ENCODE measurements at regions not wholly inside any gene's neighbourhood (a gene's known extent, or its start where the extent isn't known, plus 50 kb on each side); places are given as distances from the start of the nearest gene placed in this dataset.

DNA sequence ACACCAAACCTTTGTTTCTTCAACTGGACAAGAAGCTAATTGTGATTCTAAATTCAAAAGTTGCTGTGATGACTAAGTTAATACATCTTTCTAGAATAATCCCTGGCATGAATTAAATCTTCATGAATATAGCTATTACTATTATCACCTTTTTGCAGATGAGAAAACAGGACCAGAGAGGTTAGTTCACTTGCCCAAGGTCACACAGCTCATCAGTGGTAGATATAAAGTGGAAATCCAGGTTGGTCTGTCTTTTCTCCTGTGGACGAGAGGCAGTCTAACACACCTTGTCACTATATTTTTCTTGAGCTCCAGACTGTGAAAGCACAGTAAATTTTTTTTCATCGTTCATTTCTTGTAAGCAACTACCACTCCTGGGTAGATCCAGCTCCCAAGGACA is 247.6 kb upstream of the LRTM1 start:
- no peak overlapping the region for H3K14ac ChIP-seq (ENCODE audit: low read length)
- H2BK120ac ChIP-seq (ENCODE audit: low read depth, low read length) = no peak overlapping the region
- DNase-seq (ENCODE audit: low spot score) = no peak
- peaks cover 2 to 3% of the 10 kb centered on the region in 2 donors for H3K4me1 ChIP-seq (ENCODE audit: control insufficient read depth in 2 of 2, insufficient read depth in 1 of 2, low read depth in 1 of 2, low read length in 2 of 2)
- H3K36me3 ChIP-seq (replicated peaks in 1 of 2; ENCODE audit: control insufficient read depth in 2 of 2, insufficient read depth in 2 of 2, low read length in 2 of 2) = no peaks in the 10 kb centered on the region
- H3K79me1 ChIP-seq (ENCODE audit: low read depth, low read length) = no peaks in the 10 kb centered on the region
- H2AFZ ChIP-seq (ENCODE audit: low read length) = no peak overlapping the region
- peaks cover 0 to 6% of the 10 kb centered on the region in 2 donors for H3K9me3 ChIP-seq (replicated peaks in 1 of 2; ENCODE audit: control insufficient read depth in 2 of 2, insufficient read depth in 1 of 2, low read depth in 1 of 2, low read length in 2 of 2)
- H3K27me3 ChIP-seq (ENCODE audit: control insufficient read depth in 3 of 3, insufficient read depth in 3 of 3, low read depth in 1 of 3, low read length in 3 of 3) = no peaks in the 10 kb centered on the region
- WGBS, 2 donors (ENCODE audit: extremely low coverage in 2 of 2, insufficient read length in 2 of 2, insufficient replicate concordance in 1 of 2) = no CpG with 5 or more reads among the region's 2 CpGs
- no peak overlapping the region for H3K4ac ChIP-seq (ENCODE audit: low read length)
- no peak overlapping the region for H3K18ac ChIP-seq (ENCODE audit: low read length)
- H3K4me2 ChIP-seq (ENCODE audit: insufficient read depth, low read length, poor library complexity, severe bottlenecking) = no peak overlapping the region
- H4K91ac ChIP-seq (ENCODE audit: low read depth, low read length, poor library complexity) = no peak overlapping the region
- H2AK5ac ChIP-seq (ENCODE audit: low read depth, low read length) = no peak overlapping the region
- no peak overlapping the region for H2BK12ac ChIP-seq (ENCODE audit: low read length)
- H3K9ac ChIP-seq (ENCODE audit: low read depth, low read length, poor library complexity) = no peak overlapping the region
- H3K4me3 ChIP-seq (ENCODE audit: low read length in 2 of 2) = no peak overlapping the region
- H2BK15ac ChIP-seq (ENCODE audit: low read length) = no peak overlapping the region
- no peak overlapping the region for H2BK5ac ChIP-seq (ENCODE audit: low read length)
- H4K8ac ChIP-seq (ENCODE audit: low read depth, low read length) = no peak overlapping the region
- no peak overlapping the region for H3K23ac ChIP-seq (ENCODE audit: low read depth, low read length, poor library complexity)
- H3K27ac ChIP-seq (replicated peaks; ENCODE audit: low read length) = no peak overlapping the region

- WGBS, 2 donors (ENCODE audit: extremely low coverage in 2 of 2, insufficient read length in 2 of 2, insufficient replicate concordance in 1 of 2) = no CpG with 5 or more reads among the region's 4 CpGs
- H3K9ac ChIP-seq (ENCODE audit: low read depth, low read length, poor library complexity) = no peak overlapping the region
- H3K36me3 ChIP-seq (replicated peaks in 1 of 2; ENCODE audit: control insufficient read depth in 2 of 2, insufficient read depth in 2 of 2, low read length in 2 of 2) = no peaks in the 10 kb centered on the region
- H4K8ac ChIP-seq (ENCODE audit: low read depth, low read length) = no peak overlapping the region
- no peak overlapping the region for H3K4me2 ChIP-seq (ENCODE audit: insufficient read depth, low read length, poor library complexity, severe bottlenecking)
- no peak overlapping the region for H2BK12ac ChIP-seq (ENCODE audit: low read length)
- peaks cover 0 to 6% of the 10 kb centered on the region in 2 donors for H3K9me3 ChIP-seq (replicated peaks in 1 of 2; ENCODE audit: control insufficient read depth in 2 of 2, insufficient read depth in 1 of 2, low read depth in 1 of 2, low read length in 2 of 2)
- no peaks in the 10 kb centered on the region for H3K27me3 ChIP-seq (ENCODE audit: control insufficient read depth in 3 of 3, insufficient read depth in 3 of 3, low read depth in 1 of 3, low read length in 3 of 3)
- no peak overlapping the region for H2BK15ac ChIP-seq (ENCODE audit: low read length)
- no peak for DNase-seq (ENCODE audit: low spot score)
- no peak overlapping the region for H4K91ac ChIP-seq (ENCODE audit: low read depth, low read length, poor library complexity)
- H3K23ac ChIP-seq (ENCODE audit: low read depth, low read length, poor library complexity) = no peak overlapping the region
- H2AFZ ChIP-seq (ENCODE audit: low read length) = no peak overlapping the region
- no peaks in the 10 kb centered on the region for H3K79me1 ChIP-seq (ENCODE audit: low read depth, low read length)
- H3K4me1 ChIP-seq (ENCODE audit: control insufficient read depth in 2 of 2, insufficient read depth in 1 of 2, low read depth in 1 of 2, low read length in 2 of 2) = peaks cover 2 to 3% of the 10 kb centered on the region in 2 donors
- H3K14ac ChIP-seq (ENCODE audit: low read length) = no peak overlapping the region
- H3K4me3 ChIP-seq (ENCODE audit: low read length in 2 of 2) = no peak overlapping the region
- no peak overlapping the region for H3K18ac ChIP-seq (ENCODE audit: low read length)
- no peak overlapping the region for H3K4ac ChIP-seq (ENCODE audit: low read length)
- no peak overlapping the region for H2BK120ac ChIP-seq (ENCODE audit: low read depth, low read length)
- H2BK5ac ChIP-seq (ENCODE audit: low read length) = no peak overlapping the region
- H3K27ac ChIP-seq (replicated peaks; ENCODE audit: low read length) = no peak overlapping the region
- H2AK5ac ChIP-seq (ENCODE audit: low read depth, low read length) = no peak overlapping the region
Observed at GRCh38 chr3:55174747-55175146, 246.9 kb upstream of the LRTM1 start.

DNA sequence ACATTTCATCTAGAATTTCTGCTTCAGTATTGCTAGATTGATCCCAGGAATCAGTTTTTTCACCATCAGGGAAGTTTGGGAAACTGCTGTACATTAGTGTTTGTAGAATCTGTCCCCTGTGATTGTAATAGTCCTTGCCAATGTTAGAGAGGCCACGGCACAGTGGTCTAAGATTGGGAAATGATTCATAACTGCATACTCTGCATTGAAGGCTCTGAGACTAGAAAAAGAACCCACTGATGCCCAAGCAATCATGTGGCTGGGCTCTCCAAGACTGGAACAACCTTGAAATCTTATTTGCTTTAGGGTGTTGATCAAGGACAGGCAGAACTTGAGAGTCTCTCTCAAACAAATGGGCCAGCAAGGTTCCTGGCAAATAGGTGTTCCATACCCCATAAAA is 245.6 kb upstream of the LRTM1 start:
- no peaks in the 10 kb centered on the region for H3K79me1 ChIP-seq (ENCODE audit: low read depth, low read length)
- no CpG with 5 or more reads among the region's 1 CpG for WGBS, 2 donors (ENCODE audit: extremely low coverage in 2 of 2, insufficient read length in 2 of 2, insufficient replicate concordance in 1 of 2)
- no peak overlapping the region for H3K27ac ChIP-seq (replicated peaks; ENCODE audit: low read length)
- no peak overlapping the region for H2AK5ac ChIP-seq (ENCODE audit: low read depth, low read length)
- no peak overlapping the region for H3K4me3 ChIP-seq (ENCODE audit: low read length in 2 of 2)
- H3K14ac ChIP-seq (ENCODE audit: low read length) = no peak overlapping the region
- H2BK120ac ChIP-seq (ENCODE audit: low read depth, low read length) = no peak overlapping the region
- no peak overlapping the region for H2BK12ac ChIP-seq (ENCODE audit: low read length)
- H4K8ac ChIP-seq (ENCODE audit: low read depth, low read length) = no peak overlapping the region
- DNase-seq (ENCODE audit: low spot score) = no peak
- H2BK15ac ChIP-seq (ENCODE audit: low read length) = no peak overlapping the region
- no peak overlapping the region for H3K4ac ChIP-seq (ENCODE audit: low read length)
- H3K4me1 ChIP-seq (ENCODE audit: control insufficient read depth in 2 of 2, insufficient read depth in 1 of 2, low read depth in 1 of 2, low read length in 2 of 2) = peaks cover 0 to 2% of the 10 kb centered on the region in 2 donors
- peaks cover 0 to 6% of the 10 kb centered on the region in 2 donors for H3K9me3 ChIP-seq (replicated peaks in 1 of 2; ENCODE audit: control insufficient read depth in 2 of 2, insufficient read depth in 1 of 2, low read depth in 1 of 2, low read length in 2 of 2)
- H3K9ac ChIP-seq (ENCODE audit: low read depth, low read length, poor library complexity) = no peak overlapping the region
- H3K27me3 ChIP-seq (ENCODE audit: control insufficient read depth in 3 of 3, insufficient read depth in 3 of 3, low read depth in 1 of 3, low read length in 3 of 3) = no peaks in the 10 kb centered on the region
- H3K36me3 ChIP-seq (replicated peaks in 1 of 2; ENCODE audit: control insufficient read depth in 2 of 2, insufficient read depth in 2 of 2, low read length in 2 of 2) = no peaks in the 10 kb centered on the region
- no peak overlapping the region for H3K23ac ChIP-seq (ENCODE audit: low read depth, low read length, poor library complexity)
- H3K18ac ChIP-seq (ENCODE audit: low read length) = no peak overlapping the region
- H2BK5ac ChIP-seq (ENCODE audit: low read length) = no peak overlapping the region
- no peak overlapping the region for H4K91ac ChIP-seq (ENCODE audit: low read depth, low read length, poor library complexity)
- no peak overlapping the region for H3K4me2 ChIP-seq (ENCODE audit: insufficient read depth, low read length, poor library complexity, severe bottlenecking)
- no peak overlapping the region for H2AFZ ChIP-seq (ENCODE audit: low read length)

- H2BK15ac ChIP-seq (ENCODE audit: low read length) = no peak overlapping the region
- no peak overlapping the region for H2AFZ ChIP-seq (ENCODE audit: low read length)
- no peak overlapping the region for H3K23ac ChIP-seq (ENCODE audit: low read depth, low read length, poor library complexity)
- no CpG with 5 or more reads among the region's 4 CpGs for WGBS, 2 donors (ENCODE audit: extremely low coverage in 2 of 2, insufficient read length in 2 of 2, insufficient replicate concordance in 1 of 2)
- H3K9ac ChIP-seq (ENCODE audit: low read depth, low read length, poor library complexity) = no peak overlapping the region
- H3K14ac ChIP-seq (ENCODE audit: low read length) = no peak overlapping the region
- H3K27ac ChIP-seq (replicated peaks; ENCODE audit: low read length) = no peak overlapping the region
- H4K91ac ChIP-seq (ENCODE audit: low read depth, low read length, poor library complexity) = no peak overlapping the region
- DNase-seq (ENCODE audit: low spot score) = no peak
- H3K27me3 ChIP-seq (ENCODE audit: control insufficient read depth in 3 of 3, insufficient read depth in 3 of 3, low read depth in 1 of 3, low read length in 3 of 3) = no peaks in the 10 kb centered on the region
- H3K79me1 ChIP-seq (ENCODE audit: low read depth, low read length) = no peaks in the 10 kb centered on the region
- no peak overlapping the region for H2BK120ac ChIP-seq (ENCODE audit: low read depth, low read length)
- H2AK5ac ChIP-seq (ENCODE audit: low read depth, low read length) = no peak overlapping the region
- no peak overlapping the region for H3K4ac ChIP-seq (ENCODE audit: low read length)
- H3K4me1 ChIP-seq (ENCODE audit: control insufficient read depth in 2 of 2, insufficient read depth in 1 of 2, low read depth in 1 of 2, low read length in 2 of 2) = peaks cover 0 to 2% of the 10 kb centered on the region in 2 donors
- H3K4me2 ChIP-seq (ENCODE audit: insufficient read depth, low read length, poor library complexity, severe bottlenecking) = no peak overlapping the region
- H3K4me3 ChIP-seq (ENCODE audit: low read length in 2 of 2) = no peak overlapping the region
- no peak overlapping the region for H2BK5ac ChIP-seq (ENCODE audit: low read length)
- peaks cover 0 to 6% of the 10 kb centered on the region in 2 donors for H3K9me3 ChIP-seq (replicated peaks in 1 of 2; ENCODE audit: control insufficient read depth in 2 of 2, insufficient read depth in 1 of 2, low read depth in 1 of 2, low read length in 2 of 2)
- H3K18ac ChIP-seq (ENCODE audit: low read length) = no peak overlapping the region
- no peaks in the 10 kb centered on the region for H3K36me3 ChIP-seq (replicated peaks in 1 of 2; ENCODE audit: control insufficient read depth in 2 of 2, insufficient read depth in 2 of 2, low read length in 2 of 2)
- H2BK12ac ChIP-seq (ENCODE audit: low read length) = no peak overlapping the region
- H4K8ac ChIP-seq (ENCODE audit: low read depth, low read length) = no peak overlapping the region
Observed at GRCh38 chr3:55172913-55173312, 245.1 kb upstream of the LRTM1 start.

All from neuronal stem cell (in vitro differentiated cells).